ENCODE measurements at regions not wholly inside any gene's neighbourhood (a gene's known extent, or its start where the extent isn't known, plus 50 kb on each side); places are given as distances from the start of the nearest gene placed in this dataset.

GRCh38 chr3:22977042-22977441 is 226.1 kb upstream of the UBE2E2 start:
- no peak for DNase-seq

GRCh38 chr3:22977650-22978289 is 225.4 kb upstream of the UBE2E2 start:
- DNase-seq = no peak

GRCh38 chr3:22979581-22979980 is 223.5 kb upstream of the UBE2E2 start:
- DNase-seq = no peak

GRCh38 chr3:22980346-22980745 is 222.8 kb upstream of the UBE2E2 start:
- DNase-seq = no peak

- no peak for DNase-seq
These were observed 222.0 kb upstream of the UBE2E2 start for GRCh38 chr3:22981166-22981565.

GRCh38 chr3:22981861-22982260 is 221.3 kb upstream of the UBE2E2 start:
- DNase-seq = no peak

GRCh38 chr3:22982981-22983587 is 220.0 kb upstream of the UBE2E2 start:
- no peak for DNase-seq

- no peak for DNase-seq
These were observed 216.2 kb upstream of the UBE2E2 start for GRCh38 chr3:22986958-22987357.

GRCh38 chr3:22988566-22988965 is 214.6 kb upstream of the UBE2E2 start:
- no peak for DNase-seq

- DNase-seq = no peak
These were observed 213.4 kb upstream of the UBE2E2 start for GRCh38 chr3:22989716-22990115.

GRCh38 chr3:22990291-22991200 is 212.6 kb upstream of the UBE2E2 start:
- DNase-seq = no peak

GRCh38 chr3:22994781-22995180 is 208.3 kb upstream of the UBE2E2 start:
- no peak for DNase-seq

- no peak for DNase-seq
These were observed 206.1 kb upstream of the UBE2E2 start for GRCh38 chr3:22996920-22997571.

- DNase-seq = no peak
These were observed 202.8 kb upstream of the UBE2E2 start for GRCh38 chr3:23000371-23000770.

- no peak for DNase-seq
These were observed 201.0 kb upstream of the UBE2E2 start for GRCh38 chr3:23002151-23002550.

- no peak for DNase-seq
These were observed 200.0 kb upstream of the UBE2E2 start for GRCh38 chr3:23002836-23003732.

GRCh38 chr3:23003733-23004046 is 199.4 kb upstream of the UBE2E2 start:
- DNase-seq = no peak

- DNase-seq = no peak
These were observed 198.2 kb upstream of the UBE2E2 start for GRCh38 chr3:23004971-23005370.

GRCh38 chr3:23017801-23018200 is 185.3 kb upstream of the UBE2E2 start:
- no peak for DNase-seq

GRCh38 chr3:23019596-23020300 is 183.4 kb upstream of the UBE2E2 start:
- DNase-seq = no peak

GRCh38 chr3:23028294-23028693 is 174.8 kb upstream of the UBE2E2 start:
- DNase-seq = no peak

- no peak for DNase-seq
These were observed 174.1 kb upstream of the UBE2E2 start for GRCh38 chr3:23029001-23029400.
